Progenitor cell of endocrine pancreas (in vitro differentiated cells): ENCODE measurements at regions not wholly inside any gene's neighbourhood (a gene's known extent, or its start where the extent isn't known, plus 50 kb on each side); places are given as distances from the start of the nearest gene placed in this dataset.

Experiments
- DNase-seq: peaks from one replicate; pipeline ENCODE4 v3.0.0; 2021; ENCODE audit warnings: low spot score; ENCODE audit not compliant: unreplicated experiment
- H3K27ac Mint-ChIP-seq: 2 replicates; pipeline ENCODE4 v1.8.0; 2021; ENCODE audit warnings: mild to moderate bottlenecking, moderate library complexity, mixed read lengths
- H3K27me3 Mint-ChIP-seq: 2 replicates; pipeline ENCODE4 v1.8.0; 2021; ENCODE audit warnings: mixed read lengths
- H3K36me3 Mint-ChIP-seq: 2 replicates; pipeline ENCODE4 v1.8.0; 2022; ENCODE audit warnings: mixed read lengths; ENCODE audit not compliant: insufficient read depth
- H3K4me1 Mint-ChIP-seq: 2 replicates; pipeline ENCODE4 v1.8.0; 2021; ENCODE audit warnings: low read depth, mixed read lengths
- H3K4me3 Mint-ChIP-seq: 2 replicates; pipeline ENCODE4 v1.8.0; 2021; ENCODE audit warnings: low read depth, mild to moderate bottlenecking, moderate library complexity, mixed read lengths
- H3K9me3 Mint-ChIP-seq: 2 replicates; pipeline ENCODE4 v1.8.0; 2021; ENCODE audit warnings: low read depth, mixed read lengths
- CTCF ChIP-seq: fragments of 200-600 bp; sonication (generic); IDR thresholded peaks from one replicate; pipeline ENCODE4 v1.5.0; 2021; ENCODE audit warnings: antibody characterized with exemption, mild to moderate bottlenecking; ENCODE audit not compliant: unreplicated experiment

GRCh38 chr10:107418085-107418806 is 253.7 kb upstream of the SORCS1 start:
- H3K27me3 Mint-ChIP-seq: no peaks in the 10 kb centered on the region
- peaks cover 12% of the 10 kb centered on the region for H3K4me1 Mint-ChIP-seq
- no peak for TF ChIP-seq CTCF
- H3K9me3 Mint-ChIP-seq: no peaks in the 10 kb centered on the region
- H3K4me3 Mint-ChIP-seq: no peak overlapping the region
- no peaks in the 10 kb centered on the region for H3K36me3 Mint-ChIP-seq
- DNase-seq: no peak
- H3K27ac Mint-ChIP-seq: no peak overlapping the region

GRCh38 chr10:107417446-107417845 is 252.9 kb upstream of the SORCS1 start:
- H3K36me3 Mint-ChIP-seq: no peaks in the 10 kb centered on the region
- no peak for DNase-seq

GRCh38 chr10:107415446-107415845 is 250.9 kb upstream of the SORCS1 start:
- DNase-seq: no peak
- Mint-ChIP-seq H3K4me1 (peaks cover 14% of the 10 kb centered on the region), H3K27me3 (no peaks in the 10 kb centered on the region), H3K9me3 (no peaks in the 10 kb centered on the region), H3K27ac (no peak overlapping the region), H3K4me3 (no peak overlapping the region), H3K36me3 (no peaks in the 10 kb centered on the region)
- TF ChIP-seq CTCF: no peak

More at GRCh38 chr10:107417446-107417845, 252.9 kb upstream of the SORCS1 start:
- Mint-ChIP-seq H3K9me3 (no peaks in the 10 kb centered on the region), H3K27me3 (no peaks in the 10 kb centered on the region), H3K4me3 (no peak overlapping the region), H3K27ac (no peak overlapping the region), H3K4me1 (peaks cover 14% of the 10 kb centered on the region)
- TF ChIP-seq CTCF: no peak

- Mint-ChIP-seq H3K36me3 (no peaks in the 10 kb centered on the region), H3K27ac (no peak overlapping the region), H3K4me3 (no peak overlapping the region), H3K4me1 (peaks cover 14% of the 10 kb centered on the region), H3K9me3 (no peaks in the 10 kb centered on the region), H3K27me3 (no peaks in the 10 kb centered on the region)
- no peak for DNase-seq
- TF ChIP-seq CTCF: no peak
Measured at GRCh38 chr10:107413971-107414370, 249.5 kb upstream of the SORCS1 start.

DNA sequence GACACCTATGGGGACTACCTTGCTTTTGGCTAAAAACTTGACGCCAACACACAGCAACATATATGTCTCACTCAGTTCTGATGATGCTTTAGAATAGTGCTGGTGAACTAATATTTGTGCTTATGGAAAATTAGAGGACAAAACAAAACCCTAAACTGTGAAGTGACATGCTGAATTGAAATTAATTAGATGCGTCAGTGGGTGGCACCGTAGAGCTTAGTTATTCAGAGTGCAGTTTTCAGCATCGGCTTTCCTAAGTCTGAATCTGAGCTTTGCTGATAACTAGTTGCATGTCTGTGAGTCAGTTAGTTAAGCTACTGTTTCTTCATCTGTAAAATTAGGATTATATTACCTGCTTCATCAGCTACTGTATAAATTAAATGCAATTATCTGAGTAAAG is 245.0 kb upstream of the SORCS1 start:
- H3K9me3 Mint-ChIP-seq: no peaks in the 10 kb centered on the region
- no peak overlapping the region for H3K4me3 Mint-ChIP-seq
- H3K27me3 Mint-ChIP-seq: no peaks in the 10 kb centered on the region
- DNase-seq: no peak
- H3K36me3 Mint-ChIP-seq: no peaks in the 10 kb centered on the region
- peak; percentile 35 for TF ChIP-seq CTCF
- H3K27ac Mint-ChIP-seq: no peak overlapping the region
- H3K4me1 Mint-ChIP-seq: peaks cover 2% of the 10 kb centered on the region
